ENCODE measurements at regions not wholly inside any gene's neighbourhood (a gene's known extent, or its start where the extent isn't known, plus 50 kb on each side); places are given as distances from the start of the nearest gene placed in this dataset.

- no peak overlapping the region for H3K4me3 ChIP-seq (ENCODE audit: low read depth, low read length)
- no peak for DNase-seq (ENCODE audit: low read depth)
- TF ChIP-seq CTCF (IDR thresholded peaks at IDR 0.05; ENCODE audit: insufficient read depth, low read depth, low read length): no peak
Observed at GRCh38 chr3:160076519-160076918, 87.9 kb downstream of the IL12A start.

GRCh38 chr3:160078533-160078932 lies 89.9 kb downstream of the IL12A start:
- TF ChIP-seq CTCF (IDR thresholded peaks at IDR 0.05; ENCODE audit: insufficient read depth, low read depth, low read length): no peak
- H3K4me3 ChIP-seq (ENCODE audit: low read depth, low read length): no peak overlapping the region
- DNase-seq (ENCODE audit: low read depth): no peak

GRCh38 chr3:160081958-160082533 lies 93.4 kb downstream of the IL12A start:
- no peak overlapping the region for H3K4me3 ChIP-seq (ENCODE audit: low read depth, low read length)
- TF ChIP-seq CTCF (IDR thresholded peaks at IDR 0.05; ENCODE audit: insufficient read depth, low read depth, low read length): no peak
- no peak for DNase-seq (ENCODE audit: low read depth)

- H3K4me3 ChIP-seq (ENCODE audit: low read depth, low read length): no peak overlapping the region
- no peak for TF ChIP-seq CTCF (IDR thresholded peaks at IDR 0.05; ENCODE audit: insufficient read depth, low read depth, low read length)
Observed at GRCh38 chr3:160084998-160085397, 96.4 kb downstream of the IL12A start.

GRCh38 chr3:160088492-160089137 lies 100.0 kb downstream of the IL12A start:
- DNase-seq (ENCODE audit: low read depth): no peak
- no peak overlapping the region for H3K4me3 ChIP-seq (ENCODE audit: low read depth, low read length)
- no peak for TF ChIP-seq CTCF (IDR thresholded peaks at IDR 0.05; ENCODE audit: insufficient read depth, low read depth, low read length)

More at GRCh38 chr3:160084998-160085397, 96.4 kb downstream of the IL12A start:
- DNase-seq (ENCODE audit: low read depth): no peak

GRCh38 chr3:160090653-160091052 lies 102.0 kb downstream of the IL12A start:
- no peak overlapping the region for H3K4me3 ChIP-seq (ENCODE audit: low read depth, low read length)
- TF ChIP-seq CTCF (IDR thresholded peaks at IDR 0.05; ENCODE audit: insufficient read depth, low read depth, low read length): no peak
- no peak for DNase-seq (ENCODE audit: low read depth)

GRCh38 chr3:160091441-160091840 lies 102.8 kb downstream of the IL12A start:
- TF ChIP-seq CTCF (IDR thresholded peaks at IDR 0.05; ENCODE audit: insufficient read depth, low read depth, low read length): no peak
- H3K4me3 ChIP-seq (ENCODE audit: low read depth, low read length): no peak overlapping the region
- DNase-seq (ENCODE audit: low read depth): no peak
